Liver (tissue), 3 donors: ENCODE measurements at regions not wholly inside any gene's neighbourhood (a gene's known extent, or its start where the extent isn't known, plus 50 kb on each side); places are given as distances from the start of the nearest gene placed in this dataset.

ENCODE experiments used
- ATF3 ChIP-seq: IDR thresholded peaks from 2 replicates; pipeline ENCODE4 v1.6.1; 2016; ENCODE audit warnings: antibody characterized with exemption
- CTCF ChIP-seq: fragments of 150-350 bp; IDR thresholded peaks from 2 replicates; pipeline ENCODE4 v1.5.1; 2017; ENCODE audit warnings: improper control_type of control experiment, low read depth, low read length; ENCODE audit not compliant: missing input control
- GABPA ChIP-seq, 2 donors: IDR thresholded peaks in 1 of 2; conservative IDR thresholded peaks in 1 of 2; 2 replicates each; pipeline ENCODE4 v1.6.1; 2016; ENCODE audit warnings: antibody characterized with exemption in 2 of 2, mild to moderate bottlenecking in 1 of 2, moderate library complexity in 1 of 2
- MAX ChIP-seq: IDR thresholded peaks from 2 replicates; pipeline ENCODE4 v1.6.1; 2016; ENCODE audit warnings: antibody characterized with exemption
- RAD21 ChIP-seq, 2 donors: IDR thresholded peaks; 2 replicates each; pipeline ENCODE4 v1.6.1; 2016; ENCODE audit warnings: antibody characterized with exemption in 2 of 2, mild to moderate bottlenecking in 2 of 2
- REST ChIP-seq: IDR thresholded peaks from 2 replicates; pipeline ENCODE4 v1.6.1; 2016; ENCODE audit warnings: antibody characterized with exemption, mild to moderate bottlenecking
- RXRA ChIP-seq, 2 donors: IDR thresholded peaks; 2 replicates each; pipeline ENCODE4 v1.6.1; 2017 to 2018; ENCODE audit warnings: antibody characterized with exemption in 2 of 2, mild to moderate bottlenecking in 1 of 2
- YY1 ChIP-seq: IDR thresholded peaks from 2 replicates; pipeline ENCODE4 v1.6.1; 2016; ENCODE audit warnings: antibody characterized with exemption, mild to moderate bottlenecking
- donor health status: healthy.
- donor health status: healthy.

- TF ChIP-seq ATF3 (no peak), CTCF (peak; percentile 96), GABPA (IDR thresholded peaks at IDR 0.05 in 1 of 2, conservative IDR thresholded peaks at IDR 0.05 in 1 of 2) (no peak), REST (no peak), RXRA (IDR thresholded peaks at IDR 0.05) (no peak), YY1 (no peak), MAX (no peak), RAD21 (IDR thresholded peaks at IDR 0.05) (peak; percentile 92 to 97)
Observed at GRCh38 chr6:122530440-122531046, 58.9 kb upstream of the SERINC1 start.
